Astrocyte (in vitro differentiated cells and primary cell): ENCODE measurements at regions not wholly inside any gene's neighbourhood (a gene's known extent, or its start where the extent isn't known, plus 50 kb on each side); places are given as distances from the start of the nearest gene placed in this dataset.

Source experiments
- EZH2 ChIP-seq: IDR thresholded peaks from 2 replicates; pipeline ENCODE4 v1.6.1; 2012; ENCODE audit warnings: mild to moderate bottlenecking, low read length, inconsistent platforms; ENCODE audit not compliant: insufficient read depth
- TF ChIP-seq, protein P1 (sequence below): IDR thresholded peaks from 2 replicates; pipeline ENCODE4 v1.5.1; 2011; ENCODE audit warnings: low read depth, mild to moderate bottlenecking, inconsistent platforms, low read length, moderate library complexity; ENCODE audit not compliant: insufficient read depth

DNA sequence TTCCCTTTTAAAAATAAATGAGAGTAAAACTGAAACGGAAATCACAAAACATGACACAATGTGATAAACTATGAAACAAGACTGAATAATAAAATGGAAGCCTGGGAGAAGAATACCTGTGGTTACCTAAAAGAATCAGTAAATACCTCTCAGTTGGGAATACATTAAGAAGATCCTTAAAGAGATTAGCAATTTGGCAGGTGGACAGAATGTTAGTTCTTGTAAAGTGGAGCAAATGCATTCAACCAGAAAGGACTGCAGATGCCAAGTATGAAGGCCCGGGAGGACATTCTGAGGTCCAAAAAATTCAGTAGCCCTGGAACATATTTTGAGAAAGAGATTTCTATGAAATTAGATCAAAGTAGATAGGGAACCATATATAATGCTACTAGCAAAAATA, 861.3 kb upstream of the SEL1L start:
- TF ChIP-seq, protein P1, sequence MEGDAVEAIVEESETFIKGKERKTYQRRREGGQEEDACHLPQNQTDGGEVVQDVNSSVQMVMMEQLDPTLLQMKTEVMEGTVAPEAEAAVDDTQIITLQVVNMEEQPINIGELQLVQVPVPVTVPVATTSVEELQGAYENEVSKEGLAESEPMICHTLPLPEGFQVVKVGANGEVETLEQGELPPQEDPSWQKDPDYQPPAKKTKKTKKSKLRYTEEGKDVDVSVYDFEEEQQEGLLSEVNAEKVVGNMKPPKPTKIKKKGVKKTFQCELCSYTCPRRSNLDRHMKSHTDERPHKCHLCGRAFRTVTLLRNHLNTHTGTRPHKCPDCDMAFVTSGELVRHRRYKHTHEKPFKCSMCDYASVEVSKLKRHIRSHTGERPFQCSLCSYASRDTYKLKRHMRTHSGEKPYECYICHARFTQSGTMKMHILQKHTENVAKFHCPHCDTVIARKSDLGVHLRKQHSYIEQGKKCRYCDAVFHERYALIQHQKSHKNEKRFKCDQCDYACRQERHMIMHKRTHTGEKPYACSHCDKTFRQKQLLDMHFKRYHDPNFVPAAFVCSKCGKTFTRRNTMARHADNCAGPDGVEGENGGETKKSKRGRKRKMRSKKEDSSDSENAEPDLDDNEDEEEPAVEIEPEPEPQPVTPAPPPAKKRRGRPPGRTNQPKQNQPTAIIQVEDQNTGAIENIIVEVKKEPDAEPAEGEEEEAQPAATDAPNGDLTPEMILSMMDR: no peak
- TF ChIP-seq EZH2: no peak
